IPS-18a (cell line): ENCODE measurements at regions not wholly inside any gene's neighbourhood (a gene's known extent, or its start where the extent isn't known, plus 50 kb on each side); places are given as distances from the start of the nearest gene placed in this dataset.

Source experiments
- H3K27ac ChIP-seq: one replicate; pipeline ENCODE4 v1.5.1; 2013; ENCODE audit warnings: low read length
- H3K27me3 ChIP-seq: one replicate; pipeline ENCODE4 v1.6.1; 2013; ENCODE audit warnings: mild to moderate bottlenecking, low read length; ENCODE audit not compliant: control insufficient read depth, insufficient read depth
- H3K36me3 ChIP-seq: one replicate; pipeline ENCODE4 v1.6.1; 2013; ENCODE audit warnings: low read depth, low read length; ENCODE audit not compliant: control insufficient read depth
- H3K4me1 ChIP-seq: one replicate; pipeline ENCODE4 v1.6.1; 2013; ENCODE audit warnings: low read depth, low read length; ENCODE audit not compliant: control insufficient read depth
- H3K4me3 ChIP-seq: one replicate; pipeline ENCODE4 v1.5.1; 2013; ENCODE audit warnings: low read length
- H3K9ac ChIP-seq: one replicate; pipeline ENCODE4 v1.6.1; 2013; ENCODE audit warnings: mild to moderate bottlenecking, low read length, moderate library complexity
- H3K9me3 ChIP-seq: one replicate; pipeline ENCODE4 v1.6.1; 2013; ENCODE audit warnings: low read depth, low read length; ENCODE audit not compliant: control insufficient read depth

GRCh38 chr10:65805993-65806392, 1119.8 kb upstream of the LRRTM3 start:
- H3K9ac ChIP-seq, result no peak overlapping the region
- H3K27me3 ChIP-seq, result no peaks in the 10 kb centered on the region
- H3K27ac ChIP-seq, result no peak overlapping the region
- H3K36me3 ChIP-seq, result no peaks in the 10 kb centered on the region
- no peaks in the 10 kb centered on the region for H3K4me1 ChIP-seq
- H3K4me3 ChIP-seq, result no peak overlapping the region
- H3K9me3 ChIP-seq, result no peaks in the 10 kb centered on the region

GRCh38 chr10:65808687-65809333, 1117.0 kb upstream of the LRRTM3 start:
- Histone ChIP-seq H3K9me3 (no peaks in the 10 kb centered on the region), H3K27me3 (no peaks in the 10 kb centered on the region), H3K4me1 (no peaks in the 10 kb centered on the region), H3K27ac (no peak overlapping the region), H3K36me3 (no peaks in the 10 kb centered on the region), H3K9ac (no peak overlapping the region), H3K4me3 (no peak overlapping the region)

- no peaks in the 10 kb centered on the region for H3K36me3 ChIP-seq
- no peak overlapping the region for H3K4me3 ChIP-seq
- H3K27me3 ChIP-seq, result no peaks in the 10 kb centered on the region
- H3K9me3 ChIP-seq, result no peaks in the 10 kb centered on the region
- no peak overlapping the region for H3K9ac ChIP-seq
- no peak overlapping the region for H3K27ac ChIP-seq
- peaks cover 6% of the 10 kb centered on the region for H3K4me1 ChIP-seq
Measured at GRCh38 chr10:65811931-65812525, 1113.8 kb upstream of the LRRTM3 start.

GRCh38 chr10:65816536-65816935, 1109.3 kb upstream of the LRRTM3 start:
- Histone ChIP-seq H3K27me3 (no peaks in the 10 kb centered on the region), H3K27ac (no peak overlapping the region), H3K9me3 (no peaks in the 10 kb centered on the region), H3K4me3 (no peak overlapping the region), H3K9ac (no peak overlapping the region), H3K36me3 (no peaks in the 10 kb centered on the region), H3K4me1 (peaks cover 6% of the 10 kb centered on the region)

- Histone ChIP-seq H3K27ac (no peak overlapping the region), H3K4me1 (peaks cover 6% of the 10 kb centered on the region)
Measured at GRCh38 chr10:65818990-65819389, 1106.8 kb upstream of the LRRTM3 start.

GRCh38 chr10:65827359-65827758, 1098.5 kb upstream of the LRRTM3 start:
- Histone ChIP-seq H3K27ac (no peak overlapping the region), H3K9me3 (no peaks in the 10 kb centered on the region), H3K4me3 (no peak overlapping the region), H3K36me3 (no peaks in the 10 kb centered on the region), H3K9ac (no peak overlapping the region), H3K27me3 (no peaks in the 10 kb centered on the region), H3K4me1 (no peaks in the 10 kb centered on the region)

More at GRCh38 chr10:65818990-65819389, 1106.8 kb upstream of the LRRTM3 start:
- H3K36me3 ChIP-seq, result no peaks in the 10 kb centered on the region
- no peaks in the 10 kb centered on the region for H3K27me3 ChIP-seq
- no peak overlapping the region for H3K4me3 ChIP-seq
- no peaks in the 10 kb centered on the region for H3K9me3 ChIP-seq
- no peak overlapping the region for H3K9ac ChIP-seq

- Histone ChIP-seq H3K4me1 (no peaks in the 10 kb centered on the region), H3K9ac (no peak overlapping the region), H3K4me3 (no peak overlapping the region), H3K27ac (no peak overlapping the region), H3K36me3 (no peaks in the 10 kb centered on the region), H3K27me3 (no peaks in the 10 kb centered on the region), H3K9me3 (no peaks in the 10 kb centered on the region)
Measured at GRCh38 chr10:65838811-65839210, 1087.0 kb upstream of the LRRTM3 start.

- Histone ChIP-seq H3K36me3 (no peaks in the 10 kb centered on the region), H3K27ac (no peak overlapping the region), H3K9ac (no peak overlapping the region), H3K9me3 (no peaks in the 10 kb centered on the region), H3K4me3 (no peak overlapping the region), H3K4me1 (no peaks in the 10 kb centered on the region), H3K27me3 (no peaks in the 10 kb centered on the region)
Measured at GRCh38 chr10:65843203-65843602, 1082.6 kb upstream of the LRRTM3 start.

GRCh38 chr10:65845916-65846315, 1079.9 kb upstream of the LRRTM3 start:
- no peak overlapping the region for H3K27ac ChIP-seq
- no peak overlapping the region for H3K9ac ChIP-seq
- H3K36me3 ChIP-seq, result no peaks in the 10 kb centered on the region
- H3K9me3 ChIP-seq, result no peaks in the 10 kb centered on the region
- H3K4me1 ChIP-seq, result no peaks in the 10 kb centered on the region
- no peaks in the 10 kb centered on the region for H3K27me3 ChIP-seq
- H3K4me3 ChIP-seq, result no peak overlapping the region

- Histone ChIP-seq H3K9ac (no peak overlapping the region), H3K27me3 (no peaks in the 10 kb centered on the region), H3K27ac (no peak overlapping the region), H3K4me1 (no peaks in the 10 kb centered on the region), H3K9me3 (no peaks in the 10 kb centered on the region), H3K4me3 (no peak overlapping the region), H3K36me3 (no peaks in the 10 kb centered on the region)
Measured at GRCh38 chr10:65846541-65846940, 1079.3 kb upstream of the LRRTM3 start.

GRCh38 chr10:65846949-65847348, 1078.9 kb upstream of the LRRTM3 start:
- Histone ChIP-seq H3K9me3 (no peaks in the 10 kb centered on the region), H3K27ac (no peak overlapping the region), H3K4me1 (no peaks in the 10 kb centered on the region), H3K4me3 (no peak overlapping the region), H3K36me3 (no peaks in the 10 kb centered on the region), H3K27me3 (no peaks in the 10 kb centered on the region), H3K9ac (no peak overlapping the region)
